ENCODE measurements at regions not wholly inside any gene's neighbourhood (a gene's known extent, or its start where the extent isn't known, plus 50 kb on each side); places are given as distances from the start of the nearest gene placed in this dataset.
"Not testable (repeated sequence)": the region's sequence is repeated elsewhere in the genome, so short reads cannot be mapped to it uniquely, and the experiment has no call there.

DNA sequence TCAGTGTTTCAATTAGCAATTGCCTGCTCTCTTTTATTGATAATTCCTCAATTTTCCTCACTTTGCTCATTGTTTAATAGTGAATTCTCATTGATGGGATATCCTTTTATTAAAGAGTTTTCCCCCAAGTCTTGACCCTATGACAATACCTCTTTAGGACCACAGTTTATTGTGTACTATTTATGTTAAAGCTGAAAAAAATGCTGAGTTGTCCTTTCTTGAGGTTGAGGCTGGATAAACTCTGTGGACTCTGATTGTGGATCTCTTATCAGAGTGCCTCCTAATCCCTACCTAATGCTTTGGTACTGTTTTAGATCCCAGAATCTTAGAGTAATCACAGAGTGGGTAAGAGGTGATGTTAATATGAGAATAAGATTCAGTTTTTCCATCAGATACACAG is 416.3 kb upstream of the GBE1 start:
- Mint-ChIP-seq H3K4me3 (no peak overlapping the region), H3K27me3 (ENCODE audit: low read depth) (no peaks in the 10 kb centered on the region), H3K27ac (no peak overlapping the region), H3K4me1 (ENCODE audit: low read depth) (no peaks in the 10 kb centered on the region), H3K36me3 (ENCODE audit: low read depth) (no peaks in the 10 kb centered on the region), H3K9me3 (peaks cover 2% of the 10 kb centered on the region)
- intact Hi-C loops (cut with micrococcal nuclease): no loop called here
- DNase-seq: no peak
- CTCF ChIA-PET: no interaction called here

DNA sequence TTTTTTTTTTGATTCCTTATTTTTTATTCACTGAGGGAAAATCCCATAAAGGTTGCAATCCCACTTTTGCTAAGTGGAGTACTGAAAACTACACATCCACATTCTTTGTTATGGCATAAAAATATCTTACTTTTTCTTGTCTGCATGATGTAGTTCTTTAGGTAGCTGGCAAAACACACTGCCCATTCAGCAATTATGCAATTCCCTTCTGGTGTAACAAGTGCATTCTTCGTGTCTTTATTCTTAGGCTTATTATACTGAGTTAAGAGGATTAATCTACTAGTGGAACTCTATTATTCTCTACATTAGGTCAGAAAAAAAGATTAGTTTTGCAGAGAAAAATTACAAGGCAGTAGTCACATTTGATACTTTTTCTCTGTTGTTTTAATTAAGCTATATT is 403.8 kb upstream of the GBE1 start:
- no peaks in the 10 kb centered on the region for H3K27me3 Mint-ChIP-seq (ENCODE audit: low read depth)
- no peak overlapping the region for H3K27ac Mint-ChIP-seq
- no peaks in the 10 kb centered on the region for H3K36me3 Mint-ChIP-seq (ENCODE audit: low read depth)
- CTCF ChIA-PET: no interaction called here
- no peak for DNase-seq
- no peak overlapping the region for H3K4me3 Mint-ChIP-seq
- no peaks in the 10 kb centered on the region for H3K9me3 Mint-ChIP-seq
- no peaks in the 10 kb centered on the region for H3K4me1 Mint-ChIP-seq (ENCODE audit: low read depth)
- intact Hi-C loops (cut with micrococcal nuclease): no loop called here

DNA sequence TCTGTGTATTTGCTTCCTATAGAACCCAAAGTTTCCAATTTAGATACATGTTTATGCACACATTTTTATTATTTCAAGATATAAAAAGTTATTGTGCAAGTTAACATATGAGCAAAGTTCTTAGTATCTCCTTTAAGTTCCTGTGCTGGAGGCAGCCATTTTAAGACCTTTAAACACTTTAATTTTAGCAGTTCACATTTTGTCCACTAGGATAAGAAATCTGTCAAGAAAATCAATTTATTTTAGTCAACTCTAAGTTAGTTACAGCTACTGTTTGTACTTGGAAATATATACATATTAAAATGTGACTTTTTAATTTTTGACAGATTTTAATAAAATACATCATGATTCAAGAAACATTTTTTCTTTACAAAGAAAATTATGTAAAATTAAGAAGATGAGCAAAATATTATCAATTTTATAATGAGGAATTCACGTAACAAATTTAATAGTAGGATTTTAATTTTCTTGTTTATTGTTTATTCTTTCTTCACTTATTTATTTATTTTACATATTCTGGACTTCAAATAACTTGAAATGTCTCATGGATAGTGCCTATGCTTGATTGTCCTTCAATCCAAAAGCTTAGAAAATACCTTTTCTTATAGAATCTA is 402.6 kb upstream of the GBE1 start:
- Mint-ChIP-seq H3K4me3 (no peak overlapping the region), H3K4me1 (ENCODE audit: low read depth) (no peaks in the 10 kb centered on the region), H3K27ac (no peak overlapping the region), H3K27me3 (ENCODE audit: low read depth) (no peaks in the 10 kb centered on the region), H3K36me3 (ENCODE audit: low read depth) (no peaks in the 10 kb centered on the region), H3K9me3 (no peaks in the 10 kb centered on the region)
- no peak for DNase-seq
- CTCF ChIA-PET: no interaction called here
- intact Hi-C loops (cut with micrococcal nuclease): no loop called here

DNA sequence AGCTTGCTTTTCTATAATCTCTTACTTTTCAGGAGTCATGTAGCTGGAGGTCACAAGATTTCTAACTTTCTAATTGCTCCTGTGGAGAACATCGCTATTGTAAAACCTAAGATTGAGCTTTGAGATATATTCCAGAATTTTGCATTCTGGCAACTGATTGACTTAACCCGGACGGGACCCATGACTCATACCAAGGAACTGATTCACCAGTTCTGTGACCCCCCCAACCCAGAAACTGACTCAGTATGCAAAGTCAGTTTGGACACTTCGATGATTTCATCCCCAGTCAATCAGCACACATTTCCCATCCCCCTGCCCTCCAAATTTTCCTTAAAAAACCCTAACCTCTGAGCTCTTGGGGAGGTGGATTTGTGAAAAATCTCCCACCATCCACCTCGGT is 396.5 kb upstream of the GBE1 start:
- Mint-ChIP-seq H3K36me3 (ENCODE audit: low read depth) (no peaks in the 10 kb centered on the region), H3K4me3 (no peak overlapping the region), H3K9me3 (peaks cover 4% of the 10 kb centered on the region), H3K27me3 (ENCODE audit: low read depth) (no peaks in the 10 kb centered on the region), H3K4me1 (ENCODE audit: low read depth) (no peaks in the 10 kb centered on the region), H3K27ac (no peak overlapping the region)
- CTCF ChIA-PET: no interaction called here
- intact Hi-C loops (cut with micrococcal nuclease): no loop called here
- DNase-seq: no peak

DNA sequence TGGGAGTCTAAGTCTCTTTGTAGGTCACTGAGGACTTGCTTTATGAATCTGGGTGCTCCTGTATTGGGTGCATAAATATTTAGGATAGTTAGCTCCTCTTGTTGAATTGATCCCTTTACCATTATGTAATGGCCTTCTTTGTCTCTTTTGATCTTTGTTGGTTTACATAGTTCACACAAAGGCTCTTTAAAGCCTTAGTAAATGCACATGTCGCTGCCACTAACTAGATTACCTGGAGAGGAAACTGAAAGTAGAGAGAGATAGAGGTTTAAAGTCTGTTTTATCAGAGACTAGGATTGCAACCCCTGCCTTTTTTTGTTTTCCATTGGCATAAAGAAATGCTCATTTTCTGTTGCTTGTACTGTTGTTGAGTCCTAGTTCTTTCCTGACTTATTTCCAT is 392.4 kb upstream of the GBE1 start:
- H3K9me3 Mint-ChIP-seq; intact Hi-C loops (cut with micrococcal nuclease); H3K27ac Mint-ChIP-seq; DNase-seq; H3K4me1 Mint-ChIP-seq (ENCODE audit: low read depth); CTCF ChIA-PET; H3K36me3 Mint-ChIP-seq (ENCODE audit: low read depth); H3K4me3 Mint-ChIP-seq; H3K27me3 Mint-ChIP-seq (ENCODE audit: low read depth): not testable (repeated sequence)

DNA sequence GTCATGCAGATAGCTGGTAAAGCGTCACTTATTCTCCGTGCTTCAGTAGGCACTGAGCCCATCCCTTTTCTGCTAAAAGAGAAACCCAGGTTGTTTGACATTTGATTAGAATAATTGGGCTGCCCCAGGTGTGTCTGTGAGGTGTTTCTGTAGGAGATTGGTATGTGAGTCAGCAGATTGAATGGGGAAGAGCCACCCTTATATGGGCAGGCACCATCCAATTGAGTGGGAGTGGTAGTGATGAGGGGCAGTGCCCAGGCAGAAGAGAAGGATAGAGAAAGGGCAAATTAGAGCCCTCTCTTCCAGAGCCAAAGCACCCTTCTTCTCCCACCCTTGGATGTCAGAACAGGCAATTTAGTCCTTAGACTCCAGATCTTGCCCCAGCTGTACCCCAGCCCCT is 384.3 kb upstream of the GBE1 start:
- Mint-ChIP-seq H3K36me3 (ENCODE audit: low read depth) (no peaks in the 10 kb centered on the region), H3K4me1 (ENCODE audit: low read depth) (no peaks in the 10 kb centered on the region), H3K4me3 (no peak overlapping the region), H3K9me3 (no peaks in the 10 kb centered on the region), H3K27me3 (ENCODE audit: low read depth) (no peaks in the 10 kb centered on the region), H3K27ac (no peak overlapping the region)
- intact Hi-C loops (cut with micrococcal nuclease): no loop called here
- CTCF ChIA-PET: no interaction called here
- no peak for DNase-seq

DNA sequence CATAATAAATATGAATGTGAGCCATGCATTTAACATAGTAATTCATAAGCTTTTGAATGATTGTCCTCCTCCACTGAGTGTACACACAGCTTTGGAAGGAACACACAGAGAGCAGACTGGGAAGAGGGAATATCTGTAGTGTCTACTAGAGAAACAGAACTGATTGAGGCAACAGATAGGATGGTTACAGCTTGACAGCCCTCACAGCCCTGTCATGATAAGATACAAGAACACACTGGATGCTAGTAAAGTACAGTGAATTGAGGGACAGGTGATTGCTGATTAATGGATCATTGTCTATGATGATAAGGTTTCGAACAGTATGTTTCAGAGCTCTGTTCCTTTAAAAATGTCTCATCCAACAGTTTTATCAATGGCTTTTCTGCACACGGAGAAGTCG is 383.4 kb upstream of the GBE1 start:
- DNase-seq: no peak
- CTCF ChIA-PET: no interaction called here
- intact Hi-C loops (cut with micrococcal nuclease): no loop called here
- no peaks in the 10 kb centered on the region for H3K27me3 Mint-ChIP-seq (ENCODE audit: low read depth)
- no peak overlapping the region for H3K27ac Mint-ChIP-seq
- no peaks in the 10 kb centered on the region for H3K4me1 Mint-ChIP-seq (ENCODE audit: low read depth)
- H3K4me3 Mint-ChIP-seq: no peak overlapping the region
- H3K36me3 Mint-ChIP-seq (ENCODE audit: low read depth): no peaks in the 10 kb centered on the region
- no peaks in the 10 kb centered on the region for H3K9me3 Mint-ChIP-seq

DNA sequence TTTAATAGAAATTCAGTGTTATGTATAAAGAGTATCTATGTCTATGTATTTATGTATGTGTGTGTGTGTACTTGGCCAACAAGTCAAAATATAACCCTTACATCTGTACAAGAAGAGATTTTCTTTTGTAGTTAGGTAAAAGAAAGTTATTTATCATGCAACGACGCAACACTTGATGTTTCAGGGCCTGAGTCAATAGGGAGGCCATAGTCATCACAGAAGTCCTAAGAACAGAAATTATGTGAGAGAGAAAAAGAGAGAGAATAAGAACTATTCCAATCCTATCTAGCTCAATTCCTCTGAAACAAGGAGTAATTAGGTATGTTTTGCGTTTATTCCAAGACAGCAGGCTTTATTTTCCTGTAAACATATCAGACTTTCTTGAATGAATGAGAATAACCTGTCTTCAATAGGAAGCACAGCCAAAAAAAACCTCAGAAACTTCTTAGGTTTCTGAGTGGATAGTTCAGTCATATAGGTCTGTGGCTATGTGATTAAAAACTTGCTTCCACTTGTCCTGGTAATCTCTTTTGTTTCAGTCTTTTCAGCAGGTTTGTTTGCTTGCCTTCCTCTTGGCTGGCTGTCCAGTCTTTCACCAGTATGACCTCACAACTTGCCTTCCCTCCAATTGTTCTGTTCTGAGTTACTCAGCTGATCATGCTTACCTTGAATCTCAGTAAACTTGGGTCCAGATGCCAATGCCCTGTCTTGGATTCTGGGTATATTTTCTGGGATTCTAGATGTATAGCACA is 382.4 kb upstream of the GBE1 start:
- CTCF ChIA-PET: interaction anchor here (0.7 kb wide), 1 partner anchor 651 kb away, joined by 3 read pairs; no protein-coding TSS in a partner anchor
- H3K27ac Mint-ChIP-seq: no peak overlapping the region

DNA sequence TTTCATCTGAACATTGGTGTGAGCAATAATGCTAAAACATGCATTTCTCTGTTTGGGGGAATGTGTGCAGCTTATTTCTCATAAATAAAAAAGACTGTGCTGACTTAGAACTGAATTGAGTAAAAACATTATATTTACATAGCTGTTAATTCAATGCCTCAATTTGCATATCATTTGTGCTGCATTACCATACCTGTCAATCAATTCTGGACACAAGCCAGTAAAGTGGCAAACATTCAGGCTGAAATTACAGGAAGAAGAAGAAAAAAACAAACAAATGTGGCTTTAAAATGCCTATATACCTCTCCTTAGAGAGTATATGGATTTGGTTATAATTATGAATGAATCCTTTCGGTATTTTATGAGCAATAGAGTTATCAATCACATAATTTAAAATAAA is 380.1 kb upstream of the GBE1 start:
- Mint-ChIP-seq H3K4me3 (no peak overlapping the region), H3K36me3 (ENCODE audit: low read depth) (no peaks in the 10 kb centered on the region), H3K4me1 (ENCODE audit: low read depth) (no peaks in the 10 kb centered on the region), H3K27me3 (ENCODE audit: low read depth) (no peaks in the 10 kb centered on the region), H3K9me3 (peaks cover 3% of the 10 kb centered on the region), H3K27ac (no peak overlapping the region)
- CTCF ChIA-PET: no interaction called here
- intact Hi-C loops (cut with micrococcal nuclease): no loop called here
- no peak for DNase-seq

More for the DNA sequence above, 382.4 kb upstream of the GBE1 start:
- intact Hi-C loops (cut with micrococcal nuclease): no loop called here
- Mint-ChIP-seq H3K4me3 (no peak overlapping the region), H3K9me3 (peaks cover 3% of the 10 kb centered on the region), H3K36me3 (ENCODE audit: low read depth) (no peaks in the 10 kb centered on the region), H3K27me3 (ENCODE audit: low read depth) (no peaks in the 10 kb centered on the region), H3K4me1 (ENCODE audit: low read depth) (no peaks in the 10 kb centered on the region)
- DNase-seq: no peak

DNA sequence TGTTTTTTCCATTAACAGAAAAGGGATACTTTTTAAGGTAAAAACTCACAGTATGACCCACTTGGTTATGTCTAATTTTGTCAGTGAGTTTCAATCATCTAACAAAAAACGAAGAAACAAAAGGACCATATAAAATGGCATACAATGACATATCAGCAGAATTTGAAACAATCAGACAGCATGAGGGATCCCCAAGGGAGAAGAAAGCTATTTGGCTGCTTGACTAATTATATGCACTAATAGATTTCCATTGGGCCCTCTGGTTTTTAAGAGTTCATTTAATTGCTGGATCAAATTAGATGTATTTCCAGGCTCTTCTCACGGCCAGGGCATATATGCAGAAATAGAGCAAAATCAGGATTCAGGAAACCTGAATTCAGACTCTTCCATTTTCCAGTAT is 376.4 kb upstream of the GBE1 start:
- Mint-ChIP-seq H3K9me3 (peaks cover 3% of the 10 kb centered on the region), H3K27ac (no peak overlapping the region), H3K4me1 (ENCODE audit: low read depth) (no peaks in the 10 kb centered on the region), H3K4me3 (no peak overlapping the region), H3K27me3 (ENCODE audit: low read depth) (peaks cover 5% of the 10 kb centered on the region), H3K36me3 (ENCODE audit: low read depth) (no peaks in the 10 kb centered on the region)
- DNase-seq: no peak
- CTCF ChIA-PET: no interaction called here
- intact Hi-C loops (cut with micrococcal nuclease): no loop called here

DNA sequence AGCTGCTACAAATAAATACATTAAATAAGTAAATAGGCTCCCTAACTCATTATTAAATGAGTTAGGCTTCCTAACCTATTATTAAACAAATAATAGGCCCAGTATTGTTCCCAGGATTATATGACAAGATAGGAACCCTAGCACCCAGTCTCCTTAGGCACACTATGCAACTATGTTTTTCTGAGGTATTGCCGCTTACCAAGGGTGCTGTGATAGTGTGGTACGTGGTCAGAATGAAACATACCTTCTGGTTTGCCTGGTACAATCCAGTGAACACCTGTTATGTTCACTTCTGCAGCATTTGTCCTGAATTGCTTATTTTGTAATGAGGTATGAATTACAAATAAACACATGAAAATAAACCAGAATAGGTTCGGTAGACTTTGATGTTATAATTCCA is 375.6 kb upstream of the GBE1 start:
- H3K27ac Mint-ChIP-seq: no peak overlapping the region
- CTCF ChIA-PET: no interaction called here
- DNase-seq: no peak
- peaks cover 3% of the 10 kb centered on the region for H3K9me3 Mint-ChIP-seq
- H3K4me1 Mint-ChIP-seq (ENCODE audit: low read depth): no peaks in the 10 kb centered on the region
- H3K36me3 Mint-ChIP-seq (ENCODE audit: low read depth): no peaks in the 10 kb centered on the region
- H3K4me3 Mint-ChIP-seq: no peak overlapping the region
- H3K27me3 Mint-ChIP-seq (ENCODE audit: low read depth): peaks cover 11% of the 10 kb centered on the region
- intact Hi-C loops (cut with micrococcal nuclease): no loop called here

DNA sequence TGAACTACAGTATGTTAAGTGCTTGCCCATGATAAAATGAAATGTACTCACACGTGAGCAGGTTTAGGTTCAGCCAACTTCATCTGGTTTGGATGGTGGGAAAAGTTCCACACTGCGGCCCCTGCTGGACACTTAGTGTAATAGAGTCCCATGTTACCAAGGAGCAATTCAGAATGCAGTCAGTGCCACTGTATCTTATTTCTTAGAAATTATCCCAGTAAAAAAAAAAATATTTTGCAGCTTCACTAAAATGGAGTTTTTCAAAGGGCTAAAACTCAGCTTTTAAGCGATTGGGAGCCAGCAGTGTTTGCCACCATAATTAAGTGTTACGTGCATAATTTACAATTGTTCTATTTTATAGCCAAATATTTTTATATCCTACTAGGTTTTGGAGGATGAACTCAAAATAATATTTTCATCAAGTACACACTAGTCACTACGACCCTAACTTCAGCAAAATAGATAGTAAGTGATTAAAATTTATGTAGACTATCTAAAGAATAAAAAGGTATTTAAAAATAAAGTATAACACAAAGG is 371.7 kb upstream of the GBE1 start:
- CTCF ChIA-PET: interaction anchor here (0.9 to 1.2 kb wide), 2 partner anchors 643 to 713 kb away, joined by 3 read pairs; no protein-coding TSS in a partner anchor
- no peaks in the 10 kb centered on the region for H3K4me1 Mint-ChIP-seq (ENCODE audit: low read depth)
- peak; percentile 60 for DNase-seq
- H3K4me3 Mint-ChIP-seq: no peak overlapping the region
- H3K27ac Mint-ChIP-seq: no peak overlapping the region
- no peaks in the 10 kb centered on the region for H3K9me3 Mint-ChIP-seq
- intact Hi-C loops (cut with micrococcal nuclease): loop anchor here (1.0 to 5.0 kb wide), 6 partner anchors 372 to 831 kb away; partner anchors contain the start of gene GBE1
- H3K36me3 Mint-ChIP-seq (ENCODE audit: low read depth): no peaks in the 10 kb centered on the region
- peaks cover 11% of the 10 kb centered on the region for H3K27me3 Mint-ChIP-seq (ENCODE audit: low read depth)

Measured in activated naive CD4-positive, alpha-beta T cell treated with anti-CD3 and anti-CD28 coated beads for 36 hours (primary cell).